ENCODE measurements at regions not wholly inside any gene's neighbourhood (a gene's known extent, or its start where the extent isn't known, plus 50 kb on each side); places are given as distances from the start of the nearest gene placed in this dataset.

DNA sequence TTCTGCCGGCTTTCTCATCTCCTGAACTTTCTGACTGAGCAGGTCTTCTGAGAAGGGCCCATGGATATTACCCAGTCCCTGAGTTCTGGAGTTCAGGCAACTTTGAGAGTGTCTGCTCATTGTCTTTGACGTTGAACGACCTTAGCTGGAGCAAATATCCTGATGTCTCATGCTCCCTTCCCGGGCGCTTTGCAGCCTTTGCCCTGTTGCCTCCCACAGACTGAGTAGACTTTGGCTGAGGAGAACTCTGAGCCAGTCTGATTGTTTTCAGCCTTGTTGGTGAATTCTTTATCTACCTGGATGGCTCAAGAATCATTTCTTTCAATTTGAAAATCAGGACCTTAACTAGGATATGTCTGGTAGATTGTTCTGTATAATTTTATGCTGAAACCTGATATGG is 353.7 kb downstream of the GLRX3 start:
- Mint-ChIP-seq H3K27me3 (no peaks in the 10 kb centered on the region), H3K36me3 (no peaks in the 10 kb centered on the region), H3K4me1 (no peaks in the 10 kb centered on the region), H3K9me3 (no peaks in the 10 kb centered on the region), H3K27ac (no peak overlapping the region), H3K4me3 (no peak overlapping the region)
- no peak for DNase-seq

DNA sequence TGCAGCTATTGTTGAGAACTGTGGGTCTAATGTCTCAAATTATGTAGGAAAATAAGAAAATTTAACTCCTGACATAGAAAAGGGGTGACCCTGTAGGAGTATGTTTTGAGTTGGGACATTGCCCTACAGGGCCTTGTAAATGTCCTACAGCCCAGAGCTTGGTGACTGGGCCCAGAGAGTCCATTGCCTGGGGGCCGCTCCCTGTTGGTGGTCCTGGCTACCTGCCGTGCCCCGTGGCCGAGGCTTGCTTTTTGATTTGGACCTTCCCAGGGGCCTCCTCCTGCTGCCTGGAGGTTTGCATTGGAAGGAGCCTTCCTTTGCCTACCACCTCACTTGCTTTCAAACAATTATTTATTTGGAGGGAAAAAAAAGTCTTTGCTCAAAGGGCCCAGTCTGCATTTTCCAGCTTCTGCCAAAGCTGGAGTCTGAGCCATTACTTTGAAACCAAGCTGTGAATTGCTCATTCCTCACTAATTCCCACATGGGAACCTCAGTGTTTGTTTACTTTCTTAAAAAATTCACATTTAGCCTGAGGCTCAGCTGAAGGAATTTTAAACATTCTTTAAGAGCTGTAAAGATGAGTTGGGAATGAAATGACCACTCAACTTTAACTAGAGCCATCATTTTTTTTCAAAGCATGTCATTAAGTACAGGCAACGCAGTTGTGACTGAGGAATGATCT is 355.0 kb downstream of the GLRX3 start:
- Mint-ChIP-seq H3K4me1 (no peaks in the 10 kb centered on the region), H3K4me3 (no peak overlapping the region), H3K27ac (no peak overlapping the region), H3K27me3 (no peaks in the 10 kb centered on the region), H3K36me3 (no peaks in the 10 kb centered on the region), H3K9me3 (no peaks in the 10 kb centered on the region)
- no peak for DNase-seq

DNA sequence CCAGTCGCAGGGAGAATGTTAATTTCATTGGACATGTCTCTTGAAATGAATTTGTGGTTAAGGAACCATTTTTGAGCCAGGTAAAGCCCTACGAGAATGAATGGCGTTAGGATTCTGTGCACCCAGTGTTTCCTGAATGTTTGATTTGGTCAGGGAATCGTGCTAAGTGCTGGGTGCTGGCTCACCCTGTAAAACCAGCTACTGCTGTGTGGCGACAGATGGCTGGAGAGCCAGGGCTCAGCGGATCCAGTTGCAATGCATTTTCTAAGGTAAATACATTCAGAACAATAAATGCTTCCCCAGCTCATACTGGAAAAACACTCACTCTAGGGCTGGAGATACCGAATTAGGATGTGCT is 355.5 kb downstream of the GLRX3 start:
- H3K4me3 Mint-ChIP-seq: no peak overlapping the region
- DNase-seq: no peak
- no peaks in the 10 kb centered on the region for H3K4me1 Mint-ChIP-seq
- H3K36me3 Mint-ChIP-seq: no peaks in the 10 kb centered on the region
- H3K27ac Mint-ChIP-seq: no peak overlapping the region
- H3K27me3 Mint-ChIP-seq: no peaks in the 10 kb centered on the region
- H3K9me3 Mint-ChIP-seq: no peaks in the 10 kb centered on the region

DNA sequence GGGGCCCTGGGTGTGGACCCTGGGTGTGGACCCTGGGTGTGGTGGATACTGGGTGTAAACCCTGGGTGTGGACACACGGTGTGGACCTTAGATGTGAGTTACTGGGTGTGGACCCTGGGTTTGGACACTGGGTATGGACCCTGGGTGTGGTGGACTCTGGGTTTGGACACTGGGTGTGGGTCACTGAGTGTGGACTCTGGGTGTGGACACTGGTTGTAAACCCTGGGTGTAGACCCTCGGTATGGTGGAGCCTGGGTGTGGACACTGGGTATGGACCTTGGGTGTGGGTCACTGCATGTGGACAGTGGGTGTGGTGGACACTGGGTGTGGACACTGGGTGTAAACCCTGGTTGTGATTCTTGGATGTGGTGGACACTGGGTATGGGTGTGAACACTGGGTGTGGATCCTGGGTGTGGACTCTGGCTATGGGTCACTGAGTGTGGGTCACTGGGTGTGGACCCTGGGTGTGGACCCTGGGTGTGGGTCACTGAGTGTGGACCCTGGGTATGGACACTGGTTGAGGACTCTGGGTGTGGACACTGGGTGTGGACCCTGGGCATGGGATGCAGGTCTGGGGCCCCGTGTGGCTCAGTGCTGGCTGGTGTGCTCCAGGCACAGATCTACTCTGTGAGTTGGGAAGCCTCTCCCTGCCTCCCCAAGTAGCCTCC is 356.2 kb downstream of the GLRX3 start:
- no peak overlapping the region for H3K27ac Mint-ChIP-seq
- no peak for DNase-seq
- H3K9me3 Mint-ChIP-seq: no peaks in the 10 kb centered on the region
- H3K4me3 Mint-ChIP-seq: no peak overlapping the region
- H3K4me1 Mint-ChIP-seq: no peaks in the 10 kb centered on the region
- H3K27me3 Mint-ChIP-seq: no peaks in the 10 kb centered on the region
- no peaks in the 10 kb centered on the region for H3K36me3 Mint-ChIP-seq

DNA sequence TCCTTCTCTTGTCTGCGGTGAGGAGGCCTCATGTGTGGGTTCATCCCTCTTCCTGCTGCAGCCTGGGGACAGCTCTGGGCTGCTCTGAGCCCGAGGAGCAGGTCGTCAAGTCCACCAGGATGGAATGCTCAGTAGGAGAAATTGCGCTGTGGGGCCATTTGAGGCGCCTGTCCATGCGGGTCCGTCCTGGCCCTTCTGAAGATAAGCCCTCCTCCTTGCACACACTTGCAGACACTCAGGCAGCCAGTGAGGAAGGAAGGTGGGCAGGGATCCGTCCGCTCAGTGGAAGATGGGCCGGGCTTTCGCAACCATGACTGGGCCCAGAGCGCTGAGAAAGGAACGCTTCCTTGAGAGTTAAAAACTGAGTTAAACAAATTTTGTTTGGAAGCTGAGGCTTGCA is 356.8 kb downstream of the GLRX3 start:
- Mint-ChIP-seq H3K36me3 (no peaks in the 10 kb centered on the region), H3K27ac (no peak overlapping the region), H3K4me1 (no peaks in the 10 kb centered on the region), H3K9me3 (no peaks in the 10 kb centered on the region), H3K4me3 (no peak overlapping the region), H3K27me3 (no peaks in the 10 kb centered on the region)
- no peak for DNase-seq

DNA sequence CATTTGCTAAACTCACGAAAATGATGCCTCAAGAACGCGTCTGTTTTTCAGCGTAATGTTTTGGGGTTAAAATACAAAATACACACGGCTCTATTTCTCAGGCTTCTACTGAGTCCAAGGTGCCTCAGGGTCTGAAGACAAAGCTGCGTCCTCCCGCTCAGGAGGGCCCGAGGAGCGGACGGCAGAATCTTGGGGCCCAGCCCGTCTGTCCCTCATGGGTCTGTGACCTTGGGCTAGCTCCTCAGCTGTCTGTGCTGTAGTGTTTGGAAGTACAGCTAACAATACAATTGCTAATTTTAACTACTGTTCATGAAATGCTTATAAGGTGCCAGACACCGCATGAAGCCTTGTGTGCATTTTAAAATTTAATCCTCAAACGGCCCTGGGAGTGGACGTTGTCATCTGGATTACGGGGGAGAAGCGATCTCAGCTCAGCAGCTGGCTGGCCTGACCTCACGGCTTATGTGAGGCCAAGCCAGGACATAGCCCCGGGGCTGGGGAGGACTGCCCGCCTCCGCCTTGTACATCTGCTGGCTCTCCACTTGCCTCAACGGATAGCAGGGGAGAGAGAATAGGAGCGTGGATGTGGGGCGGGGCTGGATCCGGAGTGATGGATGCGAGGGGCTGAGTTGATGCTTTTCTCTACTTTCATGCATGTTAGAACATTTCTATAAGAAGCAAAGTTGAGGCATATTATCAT is 357.4 kb downstream of the GLRX3 start:
- Mint-ChIP-seq H3K27me3 (no peaks in the 10 kb centered on the region), H3K4me3 (no peak overlapping the region), H3K27ac (no peak overlapping the region), H3K9me3 (no peaks in the 10 kb centered on the region), H3K36me3 (no peaks in the 10 kb centered on the region), H3K4me1 (no peaks in the 10 kb centered on the region)
- no peak for DNase-seq

DNA sequence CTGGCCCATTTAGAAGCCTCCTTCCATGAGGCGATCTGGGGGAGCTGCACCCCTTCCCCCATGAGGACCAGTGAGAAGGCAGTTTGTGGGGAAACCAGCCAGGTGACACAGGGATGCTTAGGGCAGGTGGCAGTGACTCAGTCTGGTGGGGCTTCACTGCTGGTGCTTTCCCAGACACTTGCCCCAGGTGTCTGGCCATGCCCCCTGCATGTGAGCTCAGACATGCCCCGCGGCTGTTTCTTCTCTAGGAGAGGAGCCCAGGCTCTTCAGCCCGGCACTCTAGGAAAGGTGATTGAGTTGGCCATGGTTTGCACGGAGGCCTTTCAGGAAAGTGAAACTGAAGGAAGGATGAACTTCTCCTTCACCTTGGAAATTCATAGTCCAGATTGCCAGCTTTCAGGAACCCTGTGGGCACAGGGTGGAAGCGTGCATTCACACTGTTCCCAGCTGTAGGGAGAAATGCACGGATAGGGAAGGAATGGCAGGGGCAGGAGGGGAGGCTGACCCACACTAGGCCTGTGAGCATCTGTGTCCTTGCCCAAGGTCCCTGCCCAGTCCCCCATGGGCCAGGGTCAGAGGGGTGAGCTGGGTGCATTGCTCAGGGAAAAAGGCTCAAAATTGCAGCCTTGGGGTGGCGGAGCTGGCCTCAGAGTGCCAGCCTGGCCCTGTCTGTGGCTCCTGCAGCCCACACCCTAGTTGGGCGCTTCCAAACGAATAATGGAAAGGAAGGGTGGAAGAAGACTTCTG is 359.1 kb downstream of the GLRX3 start:
- Mint-ChIP-seq H3K4me1 (no peaks in the 10 kb centered on the region), H3K27me3 (peaks cover 4% of the 10 kb centered on the region), H3K4me3 (no peak overlapping the region), H3K36me3 (no peaks in the 10 kb centered on the region), H3K9me3 (no peaks in the 10 kb centered on the region), H3K27ac (no peak overlapping the region)
- DNase-seq: no peak

DNA sequence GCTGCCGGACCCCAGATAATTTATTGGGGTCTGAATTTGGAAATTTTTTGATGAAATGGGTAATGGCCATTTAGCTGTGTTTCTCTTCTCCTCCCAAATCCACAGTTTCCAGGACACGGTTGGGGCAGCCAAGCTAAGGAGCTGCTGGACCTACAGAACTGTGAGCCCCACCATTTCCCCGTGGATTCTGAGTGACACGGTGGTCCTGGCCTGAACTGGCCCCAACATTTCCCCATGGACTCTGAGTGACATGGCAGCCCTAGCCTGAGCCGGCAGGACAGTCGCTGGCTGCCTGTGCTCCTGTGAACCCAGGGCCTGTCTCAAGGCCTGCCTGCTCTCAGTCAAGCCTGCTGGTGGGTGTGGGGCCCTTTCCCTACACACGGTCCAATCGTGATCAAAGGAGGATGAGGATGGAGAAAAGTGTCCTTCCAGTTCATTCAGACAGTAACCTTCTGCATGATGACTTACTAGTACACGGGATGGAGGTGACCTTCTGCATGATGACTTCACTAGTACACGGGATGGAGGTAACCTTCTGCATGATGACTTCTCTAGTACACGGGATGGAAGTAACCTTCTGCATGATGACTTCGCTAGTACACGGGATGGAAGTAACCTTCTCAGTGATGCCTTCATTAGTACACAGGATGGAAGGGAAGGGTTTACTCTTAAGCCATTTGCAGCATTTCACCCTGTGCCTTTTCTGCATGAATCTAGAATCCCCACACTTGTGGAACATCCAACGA is 359.9 kb downstream of the GLRX3 start:
- Mint-ChIP-seq H3K27ac (no peak overlapping the region), H3K36me3 (no peaks in the 10 kb centered on the region), H3K27me3 (peaks cover 4% of the 10 kb centered on the region), H3K4me3 (no peak overlapping the region), H3K9me3 (no peaks in the 10 kb centered on the region), H3K4me1 (no peaks in the 10 kb centered on the region)
- no peak for DNase-seq

DNA sequence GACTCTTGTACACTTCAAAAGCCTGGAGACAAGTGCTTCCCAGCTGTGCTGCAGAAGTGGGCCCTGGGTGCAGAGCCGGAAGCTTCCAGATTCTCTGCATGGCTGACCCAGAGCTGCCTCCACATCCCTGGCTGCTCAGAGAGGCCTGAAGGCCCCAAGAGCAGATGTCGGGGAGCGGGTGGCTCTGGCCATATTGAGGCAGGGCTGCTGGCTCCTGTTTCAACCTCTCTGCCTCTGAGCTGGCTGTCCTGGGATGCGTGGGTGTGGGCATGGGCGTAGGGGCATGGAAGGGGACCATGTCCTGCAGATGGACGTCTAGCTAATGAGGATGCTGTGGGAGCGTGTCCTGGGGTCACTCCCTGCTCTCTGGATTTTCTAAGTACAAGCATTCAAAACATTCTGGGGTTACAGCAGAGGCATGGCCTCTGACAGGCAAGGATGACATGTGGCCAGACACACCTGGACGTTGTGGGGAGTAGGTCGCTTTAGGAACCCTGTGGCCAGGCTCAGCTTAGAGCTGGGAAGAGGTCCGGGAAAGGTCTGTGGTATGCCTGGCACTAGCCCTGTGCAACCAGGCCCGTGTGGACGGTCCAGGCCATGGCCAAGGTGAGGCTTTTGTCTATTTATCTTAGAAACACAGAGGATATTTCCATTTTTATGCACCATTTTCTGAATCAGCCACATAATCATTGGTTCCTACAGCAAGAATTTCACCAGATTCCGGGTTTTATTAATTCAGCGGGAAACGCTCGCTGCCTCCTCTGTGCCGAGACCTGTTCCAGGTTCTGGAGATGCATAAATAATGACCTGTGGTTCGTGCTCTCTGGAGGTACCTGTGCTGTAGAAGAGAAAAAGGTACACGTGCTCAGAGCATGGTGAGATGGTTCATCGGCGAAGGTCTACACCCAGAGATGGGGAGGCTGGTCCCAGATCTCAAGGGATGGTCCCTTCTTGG is 361.1 kb downstream of the GLRX3 start:
- Mint-ChIP-seq H3K9me3 (no peaks in the 10 kb centered on the region), H3K4me1 (no peaks in the 10 kb centered on the region), H3K36me3 (no peaks in the 10 kb centered on the region), H3K4me3 (no peak overlapping the region), H3K27me3 (peaks cover 4% of the 10 kb centered on the region), H3K27ac (no peak overlapping the region)
- no peak for DNase-seq

DNA sequence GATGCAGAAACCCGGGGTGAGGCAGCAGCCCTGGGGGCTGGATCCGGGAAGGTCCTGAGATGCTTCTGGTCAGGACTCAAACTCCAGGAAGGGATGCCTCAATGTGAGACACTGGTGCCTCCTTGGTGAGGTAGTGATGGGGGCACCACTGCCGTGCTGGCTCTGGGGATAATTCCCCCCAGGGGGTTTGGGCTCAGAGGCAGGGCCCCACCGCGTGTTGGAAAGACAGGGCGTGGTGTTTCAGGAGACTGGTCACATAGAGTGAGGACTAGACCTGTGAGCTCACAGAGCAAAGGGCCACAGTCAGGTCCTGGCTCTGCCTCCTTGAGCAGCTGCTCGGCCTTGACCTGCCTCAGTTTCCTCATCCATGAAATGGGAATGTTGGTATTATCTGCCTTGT is 361.9 kb downstream of the GLRX3 start:
- H3K36me3 Mint-ChIP-seq: no peaks in the 10 kb centered on the region
- DNase-seq: no peak
- H3K4me1 Mint-ChIP-seq: no peaks in the 10 kb centered on the region
- peaks cover 4% of the 10 kb centered on the region for H3K27me3 Mint-ChIP-seq
- H3K4me3 Mint-ChIP-seq: no peak overlapping the region
- no peaks in the 10 kb centered on the region for H3K9me3 Mint-ChIP-seq
- H3K27ac Mint-ChIP-seq: no peak overlapping the region

DNA sequence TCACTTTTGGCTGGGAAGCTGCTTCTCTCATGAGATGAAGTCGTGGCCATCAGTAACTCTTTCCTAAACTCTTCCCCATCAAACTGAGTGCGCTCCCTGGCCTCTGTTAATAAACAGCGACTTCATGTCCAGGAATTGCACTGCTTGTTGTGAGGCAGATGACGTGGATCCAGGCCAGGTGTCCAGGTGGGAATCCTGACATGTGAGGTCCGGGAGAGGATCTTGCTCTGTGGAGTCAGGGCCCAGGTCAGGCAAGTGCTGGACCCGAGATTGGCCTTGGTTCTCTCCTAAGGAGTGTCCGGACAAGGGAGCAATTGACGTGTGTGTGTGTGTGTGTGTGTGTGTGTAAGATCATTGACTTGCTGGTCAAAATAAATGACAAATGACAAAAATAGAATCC is 362.7 kb downstream of the GLRX3 start:
- no peak overlapping the region for H3K4me3 Mint-ChIP-seq
- H3K36me3 Mint-ChIP-seq: no peaks in the 10 kb centered on the region
- no peaks in the 10 kb centered on the region for H3K9me3 Mint-ChIP-seq
- H3K4me1 Mint-ChIP-seq: no peaks in the 10 kb centered on the region
- H3K27ac Mint-ChIP-seq: no peak overlapping the region
- H3K27me3 Mint-ChIP-seq: peaks cover 4% of the 10 kb centered on the region
- no peak for DNase-seq

DNA sequence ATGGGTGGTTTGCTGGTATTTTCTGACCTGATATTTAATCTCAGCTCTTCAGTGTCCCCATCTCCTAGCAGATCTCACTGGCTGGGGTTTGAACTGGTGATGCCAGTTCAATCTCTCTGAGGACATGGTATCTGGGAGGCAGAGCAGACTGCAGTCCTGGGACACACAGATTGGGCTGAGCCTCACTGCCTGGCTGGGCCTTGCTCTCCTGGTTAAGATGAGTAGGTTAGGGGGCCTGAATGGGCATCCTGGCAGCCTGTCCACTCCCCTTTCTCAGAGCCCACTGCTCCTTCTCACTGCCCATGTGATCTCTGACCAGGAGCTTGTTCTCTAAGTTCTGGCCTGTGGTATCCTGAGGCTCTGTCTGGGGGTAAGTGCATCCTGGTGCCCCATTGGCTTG is 363.4 kb downstream of the GLRX3 start:
- H3K27ac Mint-ChIP-seq: no peak overlapping the region

DNA sequence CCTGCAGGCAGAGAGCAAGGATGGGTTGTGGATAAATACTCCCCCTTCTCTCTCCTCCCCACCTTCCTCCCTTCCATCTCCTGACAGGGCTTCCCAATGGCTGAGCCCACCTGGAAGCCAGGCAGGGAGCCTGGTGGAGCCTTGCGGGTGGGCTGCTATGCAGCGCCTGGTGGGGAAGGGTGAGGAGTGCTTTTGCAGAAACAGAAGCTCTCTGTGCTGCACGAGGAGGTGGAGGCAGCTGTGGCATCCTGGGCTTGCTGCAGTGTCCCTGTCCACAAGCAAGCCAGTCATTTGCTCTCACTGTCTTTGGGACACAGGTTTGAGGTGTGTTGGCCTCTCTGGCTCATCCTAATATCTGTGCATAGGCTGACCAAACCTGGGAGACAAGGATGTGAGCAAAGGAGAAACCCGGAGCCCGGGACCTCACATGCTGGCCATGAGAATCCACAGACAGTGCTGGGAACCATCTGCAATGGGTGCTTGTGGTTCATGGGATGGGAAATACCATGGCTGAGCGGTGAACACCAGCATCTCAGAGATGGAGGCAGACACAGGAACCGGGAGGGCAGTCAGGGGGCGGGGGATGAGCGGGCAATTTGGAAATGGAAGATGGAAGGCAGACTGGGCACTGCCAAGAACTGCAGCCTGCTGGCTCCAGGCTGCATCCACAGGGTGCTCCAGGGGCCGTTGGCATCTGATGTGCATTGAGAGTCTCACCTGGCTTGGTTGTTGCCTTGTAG is 364.2 kb downstream of the GLRX3 start:
- no peak overlapping the region for H3K4me3 Mint-ChIP-seq
- no peaks in the 10 kb centered on the region for H3K9me3 Mint-ChIP-seq
- H3K27me3 Mint-ChIP-seq: peaks cover 4% of the 10 kb centered on the region
- H3K4me1 Mint-ChIP-seq: no peaks in the 10 kb centered on the region
- no peak overlapping the region for H3K27ac Mint-ChIP-seq
- DNase-seq: no peak
- no peaks in the 10 kb centered on the region for H3K36me3 Mint-ChIP-seq

More for the DNA sequence above, 363.4 kb downstream of the GLRX3 start:
- H3K36me3 Mint-ChIP-seq: no peaks in the 10 kb centered on the region
- H3K27me3 Mint-ChIP-seq: peaks cover 4% of the 10 kb centered on the region
- no peaks in the 10 kb centered on the region for H3K9me3 Mint-ChIP-seq
- no peaks in the 10 kb centered on the region for H3K4me1 Mint-ChIP-seq
- no peak for DNase-seq
- no peak overlapping the region for H3K4me3 Mint-ChIP-seq

Measured in activated naive CD8-positive, alpha-beta T cell treated with anti-CD3 and anti-CD28 coated beads for 36 hours (primary cell).